GM12865 (cell line): ENCODE measurements at regions not wholly inside any gene's neighbourhood (a gene's known extent, or its start where the extent isn't known, plus 50 kb on each side); places are given as distances from the start of the nearest gene placed in this dataset.

ENCODE experiments used
- DNase-seq: peaks from one replicate; pipeline ENCODE4 v3.0.0; 2010; ENCODE audit warnings: low read depth
- H3K4me3 ChIP-seq: 2 replicates; pipeline ENCODE4 v1.5.1; 2011; ENCODE audit warnings: mild to moderate bottlenecking, low read depth, low read length, control low read depth
- TF ChIP-seq, protein P1 (sequence below): IDR thresholded peaks from 2 replicates; pipeline ENCODE4 v1.5.1; 2011; ENCODE audit warnings: low read length, control low read depth, low read depth, inconsistent platforms; ENCODE audit not compliant: insufficient read depth; ENCODE audit errors: missing control alignments

- no peak overlapping the region for H3K4me3 ChIP-seq
- TF ChIP-seq, protein P1, sequence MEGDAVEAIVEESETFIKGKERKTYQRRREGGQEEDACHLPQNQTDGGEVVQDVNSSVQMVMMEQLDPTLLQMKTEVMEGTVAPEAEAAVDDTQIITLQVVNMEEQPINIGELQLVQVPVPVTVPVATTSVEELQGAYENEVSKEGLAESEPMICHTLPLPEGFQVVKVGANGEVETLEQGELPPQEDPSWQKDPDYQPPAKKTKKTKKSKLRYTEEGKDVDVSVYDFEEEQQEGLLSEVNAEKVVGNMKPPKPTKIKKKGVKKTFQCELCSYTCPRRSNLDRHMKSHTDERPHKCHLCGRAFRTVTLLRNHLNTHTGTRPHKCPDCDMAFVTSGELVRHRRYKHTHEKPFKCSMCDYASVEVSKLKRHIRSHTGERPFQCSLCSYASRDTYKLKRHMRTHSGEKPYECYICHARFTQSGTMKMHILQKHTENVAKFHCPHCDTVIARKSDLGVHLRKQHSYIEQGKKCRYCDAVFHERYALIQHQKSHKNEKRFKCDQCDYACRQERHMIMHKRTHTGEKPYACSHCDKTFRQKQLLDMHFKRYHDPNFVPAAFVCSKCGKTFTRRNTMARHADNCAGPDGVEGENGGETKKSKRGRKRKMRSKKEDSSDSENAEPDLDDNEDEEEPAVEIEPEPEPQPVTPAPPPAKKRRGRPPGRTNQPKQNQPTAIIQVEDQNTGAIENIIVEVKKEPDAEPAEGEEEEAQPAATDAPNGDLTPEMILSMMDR, result no peak
- DNase-seq, result no peak
Measured at GRCh38 chr20:37590938-37591490, 63.3 kb upstream of the BLCAP start.

DNA sequence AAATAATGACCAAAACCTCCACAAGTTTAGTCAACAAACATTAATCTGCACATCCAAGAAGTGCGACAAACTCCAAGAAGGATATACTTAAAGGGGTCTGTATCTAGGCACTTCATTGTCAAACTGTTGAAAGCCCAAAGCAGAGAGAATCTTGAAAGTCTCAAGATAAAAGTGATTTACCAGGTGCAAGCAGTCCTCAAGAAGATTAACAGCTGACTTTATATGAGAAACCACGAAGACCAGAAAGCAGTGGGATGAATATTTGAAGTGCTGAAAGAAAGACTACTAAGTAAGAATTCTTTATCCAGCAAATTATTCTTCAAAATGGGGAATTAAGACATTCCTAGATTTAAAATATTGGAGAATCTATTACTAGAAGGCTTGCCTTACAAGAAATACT lies 58.4 kb upstream of the BLCAP start:
- H3K4me3 ChIP-seq, result no peak overlapping the region
- TF ChIP-seq, protein P1, result no peak
- no peak for DNase-seq

DNA sequence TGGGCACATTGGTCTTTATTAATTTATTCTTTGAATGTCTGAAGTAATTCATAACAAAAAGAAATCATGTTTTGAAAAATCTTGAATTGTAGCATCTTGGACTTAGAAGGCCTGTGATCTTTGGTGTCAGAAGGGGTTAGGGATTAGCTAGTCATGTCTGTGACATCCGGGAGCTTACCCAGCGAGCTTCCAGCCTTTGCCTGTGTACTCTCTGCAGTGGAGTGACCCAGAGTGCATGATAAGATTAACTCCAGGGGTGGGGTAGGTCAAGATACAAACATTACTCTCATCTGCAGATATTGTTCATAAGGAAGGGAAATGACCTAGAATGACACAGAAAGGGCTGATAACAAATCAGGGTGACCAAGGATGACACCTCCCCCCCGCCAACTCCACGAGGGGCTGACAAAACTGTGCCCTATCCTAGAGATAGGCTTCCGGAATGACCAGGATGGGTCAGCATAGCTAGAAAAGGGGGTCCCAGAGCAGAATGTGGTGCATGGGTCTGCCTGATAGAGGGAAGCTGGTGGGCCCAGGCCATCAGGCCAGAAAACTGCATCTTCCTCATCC lies 56.6 kb upstream of the BLCAP start:
- DNase-seq, result no peak
- no peak overlapping the region for H3K4me3 ChIP-seq
- TF ChIP-seq, protein P1, result no peak

DNA sequence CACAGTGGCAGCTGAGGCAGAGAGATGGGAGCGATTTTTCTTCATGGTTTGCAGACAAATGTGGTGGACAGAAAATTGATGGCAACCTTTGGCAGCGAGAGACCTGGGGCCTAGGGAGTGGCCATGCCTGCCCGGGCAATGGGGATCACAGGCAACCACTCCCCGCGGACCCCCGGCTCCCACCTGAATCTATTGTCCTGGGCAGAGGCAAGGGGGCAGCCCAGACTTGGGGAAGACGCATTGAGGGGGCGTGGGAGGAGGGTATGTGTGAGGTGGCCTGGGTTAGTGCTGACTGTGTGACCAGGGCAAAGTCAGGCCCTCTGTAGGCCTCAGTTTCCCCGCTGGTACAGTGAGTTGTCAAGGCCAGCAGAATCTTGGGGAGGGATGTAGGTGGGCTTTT lies 53.6 kb upstream of the BLCAP start:
- TF ChIP-seq, protein P1, result no peak
- H3K4me3 ChIP-seq, result no peak overlapping the region
- no peak for DNase-seq

DNA sequence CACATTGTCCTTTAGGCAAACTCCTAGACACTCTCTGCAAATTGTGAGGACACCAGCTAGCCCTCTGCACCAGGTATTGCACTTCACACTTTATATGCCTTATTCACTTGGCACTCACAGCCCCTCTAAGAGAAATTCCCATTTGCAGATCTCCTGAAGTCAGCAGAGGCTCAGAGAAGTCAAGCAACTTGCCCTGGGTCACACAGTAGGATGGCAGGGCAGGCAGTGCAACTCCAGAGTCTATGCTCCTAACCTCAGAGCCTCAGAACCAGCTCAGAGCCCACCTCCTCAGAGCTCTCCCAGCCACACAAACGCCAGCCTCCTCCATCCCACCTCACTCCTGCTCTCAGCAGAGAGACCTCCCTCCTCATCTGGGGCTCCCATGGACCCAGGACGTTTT lies 52.4 kb upstream of the BLCAP start:
- H3K4me3 ChIP-seq, result no peak overlapping the region
- TF ChIP-seq, protein P1, result no peak
- DNase-seq, result no peak

- DNase-seq, result no peak
- no peak overlapping the region for H3K4me3 ChIP-seq
- TF ChIP-seq, protein P1, result no peak
Measured at GRCh38 chr20:37579106-37579505, 51.4 kb upstream of the BLCAP start.

GRCh38 chr20:37577981-37578380 lies 50.3 kb upstream of the BLCAP start:
- TF ChIP-seq, protein P1, result no peak
- no peak overlapping the region for H3K4me3 ChIP-seq
- no peak for DNase-seq
